H1 (cell line): ENCODE measurements at regions not wholly inside any gene's neighbourhood (a gene's known extent, or its start where the extent isn't known, plus 50 kb on each side); places are given as distances from the start of the nearest gene placed in this dataset.

ENCODE experiments used
- CTCF ChIA-PET: fragments of 300-600 bp; sonication (Branson Sonifier 250); formaldehyde crosslinking; loops from one replicate; lab custom pipeline; 2021; ENCODE audit not compliant: partially characterized antibody; lab: Charles Lee
- POLR2A ChIA-PET: fragments of 300-600 bp; sonication (Branson Sonifier 250); formaldehyde crosslinking; loops from one replicate; lab custom pipeline; 2021; ENCODE audit warnings: inconsistent platforms; ENCODE audit not compliant: partially characterized antibody; lab: Charles Lee
- DNase-seq, 2 experiments: peaks; one replicate each; pipeline versions ENCODE4 v3.0.0 to v3.0.0-alpha.2; 2010 to 2022; ENCODE audit warnings: low spot score in 2 of 2, low read depth in 1 of 2, mixed read lengths in 1 of 2
- FAIRE-seq: peaks from 2 replicates; lab custom pipeline; 2011; peaks lifted over from hg19 to GRCh38; lab: Jason Lieb, UNC
- H2AFZ ChIP-seq: 2 replicates; pipeline ENCODE4 v1.8.1; 2012; ENCODE audit warnings: low read length, inconsistent platforms
- H2AK5ac ChIP-seq: 2 replicates; pipeline ENCODE4 v1.6.1; 2013; ENCODE audit warnings: low read depth, low read length
- H2BK120ac ChIP-seq: replicated peaks from 2 replicates; pipeline ENCODE3; 2013; ENCODE audit warnings: low read depth, low read length, inconsistent platforms
- H2BK12ac ChIP-seq: 2 replicates; pipeline ENCODE4 v1.6.1; 2013; ENCODE audit warnings: low read depth, low read length
- H2BK15ac ChIP-seq: 2 replicates; pipeline ENCODE4 v1.6.1; 2013; ENCODE audit warnings: low read length
- H2BK20ac ChIP-seq: 2 replicates; pipeline ENCODE4 v1.6.1; 2013; ENCODE audit warnings: low read length
- H2BK5ac ChIP-seq: 2 replicates; pipeline ENCODE4 v1.6.1; 2013; ENCODE audit warnings: low read depth, low read length
- H3K14ac ChIP-seq: 2 replicates; pipeline ENCODE4 v1.6.1; 2013; ENCODE audit warnings: inconsistent platforms; ENCODE audit not compliant: insufficient read length
- H3K18ac ChIP-seq: 2 replicates; pipeline ENCODE4 v1.6.1; 2013; ENCODE audit warnings: low read length; ENCODE audit errors: extremely low read depth
- H3K23ac ChIP-seq: 2 replicates; pipeline ENCODE4 v1.6.1; 2013; ENCODE audit warnings: inconsistent platforms; ENCODE audit not compliant: insufficient read length
- H3K23me2 ChIP-seq: 2 replicates; pipeline ENCODE4 v1.6.1; 2013; ENCODE audit warnings: low read depth, low read length
- H3K27ac ChIP-seq: 2 replicates; pipeline ENCODE4 v1.6.1; 2011; ENCODE audit warnings: low read depth, low read length, inconsistent platforms
- H3K27me3 ChIP-seq, 4 experiments: replicated peaks in 1 of 4; 1 replicate in 1 of 4; 2 replicates in 3 of 4; pipeline versions ENCODE4 v1.6.1 to v1.8.1; 2011 to 2013; ENCODE audit warnings: low read length in 3 of 4, mild to moderate bottlenecking in 3 of 4, inconsistent platforms in 2 of 4, mixed read lengths in 2 of 4, moderate library complexity in 1 of 4; ENCODE audit not compliant: control insufficient read depth in 3 of 4, insufficient read depth in 3 of 4; ENCODE audit errors: extremely low read depth in 1 of 4
- H3K36me3 ChIP-seq, 4 experiments: 2 replicates each; pipeline versions ENCODE4 v1.6.1 to v1.8.1; 2011 to 2013; ENCODE audit warnings: mild to moderate bottlenecking in 4 of 4, low read length in 3 of 4, moderate library complexity in 2 of 4, control low read depth in 1 of 4, inconsistent platforms in 1 of 4; ENCODE audit not compliant: insufficient read depth in 4 of 4, control insufficient read depth in 2 of 4
- H3K4ac ChIP-seq: replicated peaks from 2 replicates; pipeline ENCODE3; 2013; ENCODE audit warnings: low read length, low read depth, mixed read lengths, inconsistent platforms; ENCODE audit not compliant: insufficient read length
- H3K4me1 ChIP-seq, 4 experiments: replicated peaks in 1 of 4; 1 replicate in 1 of 4; 2 replicates in 3 of 4; pipeline versions ENCODE4 v1.6.1 to v1.8.1; 2011 to 2013; ENCODE audit warnings: low read length in 3 of 4, inconsistent platforms in 2 of 4, mixed read lengths in 1 of 4; ENCODE audit not compliant: insufficient read depth in 4 of 4, control insufficient read depth in 3 of 4
- H3K4me2 ChIP-seq, 2 experiments: 2 replicates each; pipeline versions ENCODE4 v1.6.1 to v1.8.1; 2011 to 2013; ENCODE audit warnings: low read depth in 2 of 2, low read length in 2 of 2, control low read depth in 1 of 2, inconsistent platforms in 1 of 2, mild to moderate bottlenecking in 1 of 2; ENCODE audit not compliant: insufficient read depth in 1 of 2
- H3K4me3 ChIP-seq, 4 experiments: fragments of 200-600, 300-600 bp in 1 of 4; sonication (generic), shearing (Covaris generic), sonication (Bioruptor Twin) in 1 of 4; 2 replicates each; pipeline versions ENCODE4 v1.5.1 to v1.8.1; 2011 to 2016; ENCODE audit warnings: low read length in 4 of 4, low read depth in 3 of 4, control low read depth in 2 of 4, inconsistent platforms in 2 of 4, mild to moderate bottlenecking in 2 of 4, mixed read lengths in 1 of 4, moderate library complexity in 1 of 4; ENCODE audit not compliant: insufficient read depth in 2 of 4; ENCODE audit errors: extremely low read depth in 1 of 4
- H3K56ac ChIP-seq: replicated peaks from 2 replicates; pipeline ENCODE3; 2013; ENCODE audit warnings: low read depth, mild to moderate bottlenecking, mixed read lengths, low read length, inconsistent platforms; ENCODE audit not compliant: insufficient read length
- H3K79me1 ChIP-seq: 2 replicates; pipeline ENCODE4 v1.6.1; 2013; ENCODE audit warnings: low read depth, low read length, control low read depth
- H3K79me2 ChIP-seq, 2 experiments: 2 replicates each; pipeline versions ENCODE4 v1.6.1 to v1.8.1; 2012 to 2013; ENCODE audit warnings: low read length in 2 of 2, mild to moderate bottlenecking in 2 of 2, inconsistent platforms in 1 of 2; ENCODE audit not compliant: insufficient read depth in 2 of 2, control insufficient read depth in 1 of 2
- H3K9ac ChIP-seq, 4 experiments: replicated peaks in 1 of 4; 1 replicate in 1 of 4; 2 replicates in 3 of 4; pipeline versions ENCODE4 v1.6.1 to v1.8.1; 2011 to 2013; ENCODE audit warnings: low read depth in 3 of 4, low read length in 3 of 4, control low read depth in 2 of 4, mild to moderate bottlenecking in 2 of 4, moderate library complexity in 2 of 4, inconsistent platforms in 1 of 4; ENCODE audit errors: extremely low read depth in 1 of 4
- H3K9me3 ChIP-seq, 2 experiments: 2 replicates each; pipeline versions ENCODE4 v1.6.1 to v1.8.1; 2012 to 2013; ENCODE audit warnings: mild to moderate bottlenecking in 2 of 2, moderate library complexity in 2 of 2, control low read depth in 1 of 2, inconsistent platforms in 1 of 2, low read depth in 1 of 2, low read length in 1 of 2, mixed read lengths in 1 of 2; ENCODE audit not compliant: insufficient read depth in 2 of 2
- H4K20me1 ChIP-seq, 2 experiments: replicated peaks in 1 of 2; 2 replicates each; pipeline versions ENCODE3 to v1.8.1; 2011 to 2013; ENCODE audit warnings: inconsistent platforms in 2 of 2, low read length in 2 of 2, mild to moderate bottlenecking in 1 of 2; ENCODE audit not compliant: insufficient read depth in 2 of 2, control insufficient read depth in 1 of 2
- H4K5ac ChIP-seq: 2 replicates; pipeline ENCODE4 v1.6.1; 2013; ENCODE audit warnings: low read length, low read depth, mixed read lengths, inconsistent platforms; ENCODE audit not compliant: insufficient read length
- H4K8ac ChIP-seq: 2 replicates; pipeline ENCODE4 v1.8.0; 2013; ENCODE audit warnings: mild to moderate bottlenecking, moderate library complexity, low read length, inconsistent platforms; ENCODE audit not compliant: insufficient read depth; ENCODE audit errors: extremely low read depth
- H4K91ac ChIP-seq: replicated peaks from 2 replicates; pipeline ENCODE3; 2013; ENCODE audit warnings: low read length, mixed read lengths, inconsistent platforms; ENCODE audit not compliant: insufficient read length
- CTBP2 ChIP-seq: IDR thresholded peaks from 2 replicates; pipeline ENCODE4 v1.7.0; 2011; ENCODE audit warnings: borderline replicate concordance, mild to moderate bottlenecking, moderate library complexity, mixed read lengths, low read length; ENCODE audit not compliant: insufficient read depth, insufficient read length
- RAD21 ChIP-seq, 2 experiments: IDR thresholded peaks in 1 of 2; conservative IDR thresholded peaks in 1 of 2; 2 replicates each; pipeline ENCODE4 v1.6.1; 2011; ENCODE audit warnings: low read depth in 2 of 2, low read length in 2 of 2, improper control_type of control experiment in 1 of 2, inconsistent platforms in 1 of 2, mild to moderate bottlenecking in 1 of 2, moderate library complexity in 1 of 2
- RXRA ChIP-seq: IDR thresholded peaks from 2 replicates; pipeline ENCODE4 v1.6.1; 2011; ENCODE audit warnings: low read depth, mild to moderate bottlenecking, low read length, moderate library complexity; ENCODE audit not compliant: insufficient read depth
- SP4 ChIP-seq: IDR thresholded peaks from 2 replicates; pipeline ENCODE4 v1.6.1; 2012; ENCODE audit warnings: low read length, inconsistent platforms
- TAF1 ChIP-seq: IDR thresholded peaks from 2 replicates; pipeline ENCODE4 v1.6.1; 2011; ENCODE audit warnings: mild to moderate bottlenecking, low read depth, low read length
- WGBS, 2 experiments: shearing (Covaris generic) in 1 of 2; methylation state at CpG; one replicate each; pipeline versions ENCODE4 v1.1.6 to v1.1.7; 2013 to 2015; ENCODE audit warnings: low lambda C conversion rate in 2 of 2, mixed read lengths in 2 of 2, inconsistent platforms in 1 of 2, low coverage in 1 of 2, missing lambda C conversion rate in 1 of 2; ENCODE audit not compliant: insufficient replicate concordance in 2 of 2, insufficient coverage in 1 of 2, insufficient read length in 1 of 2; ENCODE audit errors: extremely low coverage in 1 of 2, missing lambda C conversion rate in 1 of 2; 5-methylcytosine and 5-hydroxymethylcytosine counted together

- Histone ChIP-seq H3K23me2 (no peaks in the 10 kb centered on the region), H3K36me3 (no peaks in the 10 kb centered on the region), H3K4me2 (peak overlapping the region in 1 of 2 experiments; percentile 64; a peak in 1 of 4 replicates), H3K18ac (no peak overlapping the region; the same call in 1 of the 2 replicates), H2AK5ac (no peak overlapping the region), H3K14ac (no peak overlapping the region), H3K4me1 (peaks cover 4 to 9% (median 7%) of the 10 kb centered on the region in 4 experiments), H3K27me3 (peaks cover 11 to 46% (median 28%) of the 10 kb centered on the region in 4 experiments; a peak in 6 of 7 replicates), H3K56ac (no peak overlapping the region), H2AFZ (no peak overlapping the region), H4K5ac (no peak overlapping the region), H3K9me3 (peaks cover 0 to 10% of the 10 kb centered on the region in 2 experiments; a peak in 1 of 4 replicates), H3K27ac (no peak overlapping the region), H2BK120ac (no peak overlapping the region), H4K8ac (no peak overlapping the region), H4K91ac (no peak overlapping the region), H2BK20ac (no peak overlapping the region), H2BK12ac (no peak overlapping the region), H3K4me3 (no peak overlapping the region), H2BK5ac (no peak overlapping the region), H3K23ac (no peak overlapping the region), H3K79me2 (no peaks in the 10 kb centered on the region), H3K4ac (no peak overlapping the region), H3K79me1 (no peaks in the 10 kb centered on the region), H2BK15ac (no peak overlapping the region), H3K9ac (no peak overlapping the region), H4K20me1 (peaks cover 0 to 4% of the 10 kb centered on the region in 2 experiments)
- peak; percentile 41 to 87 for DNase-seq
- FAIRE-seq, result peak; percentile 50
- ChIA-PET CTCF (no interaction called here), POLR2A (no interaction called here)
- 14% methylated on average over 10 of the region's 10 CpGs; no CpG with 5 or more reads in 1 of the 2 experiments for WGBS, 2 experiments
- TF ChIP-seq RXRA (no peak), RAD21 (IDR thresholded peaks at IDR 0.05 in 1 of 2, conservative IDR thresholded peaks at IDR 0.05 in 1 of 2; ENCODE audit: low read depth in 2 of 2, low read length in 2 of 2) (peak in 1 of 2 experiments; percentile 13; a peak in 1 of 4 replicates), CTBP2 (no peak), TAF1 (no peak), SP4 (no peak)
Observed at GRCh38 chr17:34797720-34798119, 163.5 kb downstream of the CCT6B start.
